Stomach (tissue), 4 donors: ENCODE measurements at regions not wholly inside any gene's neighbourhood (a gene's known extent, or its start where the extent isn't known, plus 50 kb on each side); places are given as distances from the start of the nearest gene placed in this dataset.

Experiments used
- CTCF ChIP-seq, 7 experiments: fragments of 450-650 bp in 4 of 7; fragments of 200-600 bp in 3 of 7; sonication (generic) in 3 of 7; IDR thresholded peaks; one replicate each; pipeline ENCODE4 v1.5.1; 2016 to 2019; ENCODE audit warnings: antibody characterized with exemption in 7 of 7, control low read depth in 2 of 7, mild to moderate bottlenecking in 1 of 7
- POLR2AphosphoS5 ChIP-seq, 3 donors: sonication (generic); formaldehyde crosslinking; IDR thresholded peaks; one replicate each; pipeline ENCODE4 v1.6.1; 2016; ENCODE audit warnings: antibody characterized with exemption in 3 of 3

GRCh38 chr17:63196772-63197335 lies 230.8 kb downstream of the TANC2 start:
- TF ChIP-seq CTCF (IDR thresholded peaks at IDR 0.05): no peak
- TF ChIP-seq POLR2AphosphoS5 (IDR thresholded peaks at IDR 0.05): no peak
